ENCODE measurements at regions not wholly inside any gene's neighbourhood (a gene's known extent, or its start where the extent isn't known, plus 50 kb on each side); places are given as distances from the start of the nearest gene placed in this dataset.

- Histone ChIP-seq H3K27ac (no peak overlapping the region), H3K9me3 (no peaks in the 10 kb centered on the region), H3K36me3 (no peaks in the 10 kb centered on the region), H3K4me1 (ENCODE audit: control insufficient read depth in 1 of 2, low read depth in 2 of 2) (no peaks in the 10 kb centered on the region), H3K4me3 (no peak overlapping the region), H3K27me3 (replicated peaks; ENCODE audit: insufficient read depth) (no peaks in the 10 kb centered on the region)
- no peak for TF ChIP-seq CTCF (IDR thresholded peaks at IDR 0.05)
- ATAC-seq (ENCODE audit: insufficient number of reproducible peaks, low FRiP score, low read depth) (no peak), DNase-seq (ENCODE audit: low spot score) (no peak)
Observed at GRCh38 chr11:106275151-106275550, 197.7 kb downstream of the AASDHPPT start.

- no peak for DNase-seq (ENCODE audit: low spot score)
Observed at GRCh38 chr11:106276126-106276525, 198.7 kb downstream of the AASDHPPT start.

GRCh38 chr11:106276859-106277436, 199.5 kb downstream of the AASDHPPT start:
- ATAC-seq (ENCODE audit: insufficient number of reproducible peaks, low FRiP score, low read depth), result no peak

More at GRCh38 chr11:106276126-106276525, 198.7 kb downstream of the AASDHPPT start:
- no peak for ATAC-seq (ENCODE audit: insufficient number of reproducible peaks, low FRiP score, low read depth)
- no peak overlapping the region for H3K27ac ChIP-seq
- no peaks in the 10 kb centered on the region for H3K27me3 ChIP-seq (replicated peaks; ENCODE audit: insufficient read depth)
- no peaks in the 10 kb centered on the region for H3K4me1 ChIP-seq (ENCODE audit: control insufficient read depth in 1 of 2, low read depth in 2 of 2)
- no peak overlapping the region for H3K4me3 ChIP-seq
- no peaks in the 10 kb centered on the region for H3K9me3 ChIP-seq
- no peaks in the 10 kb centered on the region for H3K36me3 ChIP-seq
- no peak for TF ChIP-seq CTCF (IDR thresholded peaks at IDR 0.05)

DNA sequence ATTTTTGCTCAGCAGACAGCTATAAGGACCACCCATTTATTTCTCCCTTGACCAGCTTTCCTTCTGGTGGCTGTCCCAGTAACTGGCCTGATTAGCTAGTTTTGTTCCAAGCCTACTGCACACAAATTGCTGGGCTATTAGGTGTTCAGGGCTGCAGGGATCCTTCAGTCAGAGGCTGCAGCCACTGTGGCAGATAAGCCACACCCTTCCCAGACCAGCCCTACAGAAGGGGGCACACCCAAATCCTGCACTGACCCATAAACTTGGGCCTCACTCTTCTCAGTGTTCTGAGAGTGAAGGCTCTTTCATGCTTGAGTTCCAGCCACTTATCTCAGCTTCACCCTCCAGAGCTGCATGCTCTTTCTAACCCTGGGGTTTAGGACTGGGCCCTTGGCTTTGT, 200.0 kb downstream of the AASDHPPT start:
- Histone ChIP-seq H3K9me3 (no peaks in the 10 kb centered on the region), H3K4me3 (no peak overlapping the region), H3K27ac (no peak overlapping the region), H3K27me3 (replicated peaks; ENCODE audit: insufficient read depth) (no peaks in the 10 kb centered on the region), H3K4me1 (ENCODE audit: control insufficient read depth in 1 of 2, low read depth in 2 of 2) (no peaks in the 10 kb centered on the region), H3K36me3 (no peaks in the 10 kb centered on the region)
- TF ChIP-seq CTCF (IDR thresholded peaks at IDR 0.05), result no peak
- ATAC-seq (ENCODE audit: insufficient number of reproducible peaks, low FRiP score, low read depth), result no peak
- no peak for DNase-seq (ENCODE audit: low spot score)

More at GRCh38 chr11:106276859-106277436, 199.5 kb downstream of the AASDHPPT start:
- TF ChIP-seq CTCF (IDR thresholded peaks at IDR 0.05), result no peak
- H3K36me3 ChIP-seq, result no peaks in the 10 kb centered on the region
- H3K9me3 ChIP-seq, result no peaks in the 10 kb centered on the region
- no peaks in the 10 kb centered on the region for H3K27me3 ChIP-seq (replicated peaks; ENCODE audit: insufficient read depth)
- no peak overlapping the region for H3K4me3 ChIP-seq
- H3K4me1 ChIP-seq (ENCODE audit: control insufficient read depth in 1 of 2, low read depth in 2 of 2), result no peaks in the 10 kb centered on the region
- DNase-seq (ENCODE audit: low spot score), result no peak
- no peak overlapping the region for H3K27ac ChIP-seq

DNA sequence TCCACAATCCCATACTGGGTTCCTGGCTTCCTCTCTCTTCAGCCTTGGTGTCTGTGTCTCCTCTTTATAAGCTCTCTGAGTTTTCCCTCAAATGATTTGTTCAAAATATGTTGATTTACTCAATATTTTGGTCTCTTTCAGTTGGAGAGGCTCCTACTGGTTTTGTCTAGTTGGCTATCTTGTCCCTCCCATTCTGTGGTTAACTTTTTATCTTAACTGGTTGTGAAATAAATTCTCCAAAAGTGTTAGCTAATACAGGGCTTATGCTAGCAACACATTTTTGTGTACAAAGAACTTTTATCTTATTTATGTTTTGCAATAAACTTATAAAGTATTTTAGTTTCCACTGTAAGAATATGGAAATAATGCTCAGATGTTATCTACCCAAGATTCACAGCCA, 200.9 kb downstream of the AASDHPPT start:
- no peaks in the 10 kb centered on the region for H3K9me3 ChIP-seq

More for the DNA sequence above, 200.9 kb downstream of the AASDHPPT start:
- no peaks in the 10 kb centered on the region for H3K36me3 ChIP-seq
- DNase-seq (ENCODE audit: low spot score) (no peak), ATAC-seq (ENCODE audit: insufficient number of reproducible peaks, low FRiP score, low read depth) (no peak)
- H3K27ac ChIP-seq, result no peak overlapping the region
- TF ChIP-seq CTCF (IDR thresholded peaks at IDR 0.05), result no peak
- H3K27me3 ChIP-seq (replicated peaks; ENCODE audit: insufficient read depth), result no peaks in the 10 kb centered on the region
- H3K4me1 ChIP-seq (ENCODE audit: control insufficient read depth in 1 of 2, low read depth in 2 of 2), result no peaks in the 10 kb centered on the region
- H3K4me3 ChIP-seq, result no peak overlapping the region
